GM23338 (cell line): ENCODE measurements at regions not wholly inside any gene's neighbourhood (a gene's known extent, or its start where the extent isn't known, plus 50 kb on each side); places are given as distances from the start of the nearest gene placed in this dataset.

Experiments
- ATAC-seq: fragments of 200-7000 bp; cut with Tn5 transposase; 3 replicates; pipeline ENCODE4 v1.9.1; 2020
- DNase-seq: peaks from one replicate; pipeline ENCODE4 v3.0.0-alpha.2; 2015; ENCODE audit warnings: low spot score
- H2AFZ ChIP-seq: fragments of 200-600 bp; sonication (generic); 2 replicates; pipeline ENCODE4 v1.8.0; 2016; ENCODE audit warnings: antibody characterized with exemption, mild to moderate bottlenecking, moderate library complexity
- H3F3A ChIP-seq: fragments of 200-600 bp; sonication (generic); replicated peaks from 2 replicates; pipeline ENCODE4 v1.8.0; 2017; ENCODE audit warnings: antibody characterized with exemption, mixed run types, low read depth
- H3K27ac ChIP-seq: fragments of 200-600 bp; sonication (generic); 2 replicates; pipeline ENCODE4 v1.6.1; 2016; ENCODE audit warnings: low read depth
- H3K27me3 ChIP-seq: fragments of 200-600 bp; sonication (generic); 2 replicates; pipeline ENCODE4 v1.8.0; 2016; ENCODE audit warnings: mild to moderate bottlenecking, mixed run types, moderate library complexity; ENCODE audit not compliant: insufficient read depth
- H3K36me3 ChIP-seq: fragments of 200-600 bp; sonication (generic); 2 replicates; pipeline ENCODE4 v1.8.0; 2016; ENCODE audit warnings: mild to moderate bottlenecking; ENCODE audit not compliant: insufficient read depth
- H3K4me1 ChIP-seq: fragments of 200-600 bp; sonication (generic); 2 replicates; pipeline ENCODE4 v1.8.0; 2016; ENCODE audit warnings: mild to moderate bottlenecking, moderate library complexity; ENCODE audit not compliant: insufficient read depth
- H3K4me2 ChIP-seq: fragments of 200-600 bp; sonication (generic); 2 replicates; pipeline ENCODE4 v1.7.1; 2017; ENCODE audit warnings: mixed run types
- H3K4me3 ChIP-seq: fragments of 200-600 bp; sonication (generic); 2 replicates; pipeline ENCODE4 v1.6.1; 2016; ENCODE audit warnings: mixed run types
- H3K79me2 ChIP-seq: fragments of 200-600 bp; sonication (generic); replicated peaks from 2 replicates; pipeline ENCODE4 v1.8.0; 2017; ENCODE audit warnings: mild to moderate bottlenecking; ENCODE audit not compliant: insufficient read depth
- H3K9me2 ChIP-seq: fragments of 200-600 bp; sonication (generic); 2 replicates; pipeline ENCODE4 v1.8.0; 2017; ENCODE audit not compliant: insufficient read depth
- H4K20me1 ChIP-seq: fragments of 200-600 bp; sonication (generic); replicated peaks from 2 replicates; pipeline ENCODE4 v1.8.0; 2017; ENCODE audit warnings: mild to moderate bottlenecking; ENCODE audit not compliant: insufficient read depth
- H3K27ac Mint-ChIP-seq: 2 replicates; pipeline ENCODE4 v1.8.0; 2020; ENCODE audit warnings: inconsistent platforms, mild to moderate bottlenecking, moderate library complexity, mixed read lengths
- H3K27me3 Mint-ChIP-seq: 3 replicates; pipeline ENCODE4 v1.8.0; 2022; ENCODE audit warnings: low read depth, mild to moderate bottlenecking, moderate library complexity, mixed read lengths, inconsistent platforms; ENCODE audit not compliant: insufficient read depth, poor library complexity
- H3K36me3 Mint-ChIP-seq: 3 replicates; pipeline ENCODE4 v1.8.0; 2021; ENCODE audit warnings: low read depth, mild to moderate bottlenecking, inconsistent platforms, moderate library complexity, mixed read lengths
- H3K4me1 Mint-ChIP-seq: 3 replicates; pipeline ENCODE4 v1.8.0; 2020; ENCODE audit warnings: mild to moderate bottlenecking, inconsistent platforms, mixed read lengths
- H3K4me3 Mint-ChIP-seq: 3 replicates; pipeline ENCODE4 v1.8.0; 2021; ENCODE audit warnings: moderate library complexity, mild to moderate bottlenecking, inconsistent platforms, mixed read lengths
- H3K9me3 Mint-ChIP-seq: 3 replicates; pipeline ENCODE4 v1.8.0; 2020; ENCODE audit warnings: moderate library complexity, mild to moderate bottlenecking, inconsistent platforms, mixed read lengths
- ETS1 ChIP-seq: IDR thresholded peaks from 2 replicates; pipeline ENCODE4 v1.6.1; 2016; ENCODE audit warnings: antibody characterized with exemption
- EZH2phosphoT487 ChIP-seq: fragments of 200-600 bp; sonication (generic); IDR thresholded peaks from one replicate; pipeline ENCODE4 v1.8.1; 2018; ENCODE audit warnings: antibody characterized with exemption; ENCODE audit not compliant: unreplicated experiment
- JUNB ChIP-seq: IDR thresholded peaks from one replicate; pipeline ENCODE4 v1.6.1; 2016; ENCODE audit warnings: antibody characterized with exemption; ENCODE audit not compliant: unreplicated experiment
- NANOG ChIP-seq: IDR thresholded peaks from 2 replicates; pipeline ENCODE4 v1.6.1; 2016; ENCODE audit warnings: antibody characterized with exemption, borderline replicate concordance
- POLR2AphosphoS5 ChIP-seq: IDR thresholded peaks from 2 replicates; pipeline ENCODE4 v1.6.1; 2016; ENCODE audit warnings: antibody characterized with exemption, low read depth
- STAT1 ChIP-seq: IDR thresholded peaks from one replicate; pipeline ENCODE4 v1.6.1; 2016; ENCODE audit warnings: antibody characterized with exemption; ENCODE audit not compliant: unreplicated experiment
- ZNF331 ChIP-seq: fragments of 250-450 bp; sonication (Bioruptor Pico); IDR thresholded peaks from 2 replicates; pipeline ENCODE4 v1.5.0; 2020; ENCODE audit warnings: low read depth, mild to moderate bottlenecking, moderate library complexity
- TF ChIP-seq, protein P1 (sequence below): fragments of 250-450 bp; sonication (Bioruptor Pico); IDR thresholded peaks from 2 replicates; pipeline ENCODE4 v1.5.0; 2020; ENCODE audit warnings: mild to moderate bottlenecking, moderate library complexity

DNA sequence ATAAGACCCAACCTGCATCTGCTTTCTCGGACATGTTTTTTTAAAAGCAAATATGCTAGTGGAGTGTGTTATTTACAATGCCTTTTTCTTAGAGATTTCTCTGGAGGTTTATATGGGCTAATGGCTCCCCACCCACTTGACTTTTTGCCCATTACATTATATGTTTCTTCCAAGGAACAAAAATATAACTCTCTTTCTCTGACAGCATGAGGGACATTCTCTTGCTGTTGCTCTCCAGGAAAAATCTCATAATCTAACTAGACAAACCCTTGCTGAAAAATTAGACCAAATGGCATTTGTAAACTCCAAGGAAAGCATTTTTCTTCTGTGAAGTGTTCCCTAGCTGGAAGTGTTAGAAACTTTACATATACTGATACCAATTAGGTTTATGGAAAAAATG is 213.7 kb downstream of the PRL start:
- ATAC-seq (no peak), DNase-seq (no peak)
- Histone ChIP-seq H3K27ac (no peak overlapping the region), H3K36me3 (no peaks in the 10 kb centered on the region), H3K27me3 (no peaks in the 10 kb centered on the region), H3K4me2 (no peak overlapping the region), H3K4me1 (peaks cover 10% of the 10 kb centered on the region), H3K79me2 (no peaks in the 10 kb centered on the region), H4K20me1 (no peaks in the 10 kb centered on the region), H3F3A (no peaks in the 10 kb centered on the region), H3K9me2 (no peaks in the 10 kb centered on the region), H3K4me3 (no peak overlapping the region), H2AFZ (no peak overlapping the region)
- TF ChIP-seq ETS1 (no peak), ZNF331 (CRISPR knock-in tag) (no peak), POLR2AphosphoS5 (no peak), NANOG (no peak)
- Mint-ChIP-seq H3K27ac (no peak overlapping the region), H3K4me3 (no peak overlapping the region), H3K4me1 (peaks cover 9% of the 10 kb centered on the region), H3K27me3 (peaks cover 3% of the 10 kb centered on the region), H3K9me3 (peaks cover 11% of the 10 kb centered on the region; the same call in 2 of the 3 replicates), H3K36me3 (peaks cover 27% of the 10 kb centered on the region; the same call in 2 of the 3 replicates)

- Histone ChIP-seq H3K27ac (0 out of 2 replicates have a peak overlapping the region, but pooled peaks have one; percentile 30), H3K79me2 (no peaks in the 10 kb centered on the region), H2AFZ (no peak overlapping the region), H3K36me3 (no peaks in the 10 kb centered on the region), H3F3A (no peaks in the 10 kb centered on the region), H3K4me1 (no peaks in the 10 kb centered on the region), H3K9me2 (no peaks in the 10 kb centered on the region), H4K20me1 (no peaks in the 10 kb centered on the region), H3K4me2 (no peak overlapping the region), H3K4me3 (no peak overlapping the region), H3K27me3 (no peaks in the 10 kb centered on the region)
- Mint-ChIP-seq H3K27me3 (no peaks in the 10 kb centered on the region), H3K4me1 (no peaks in the 10 kb centered on the region), H3K4me3 (no peak overlapping the region), H3K9me3 (peaks cover 11% of the 10 kb centered on the region; the same call in 2 of the 3 replicates), H3K36me3 (peaks cover 27% of the 10 kb centered on the region; the same call in 2 of the 3 replicates), H3K27ac (0 out of 2 replicates have a peak overlapping the region, but pooled peaks have one; percentile 30)
- TF ChIP-seq, protein P1, sequence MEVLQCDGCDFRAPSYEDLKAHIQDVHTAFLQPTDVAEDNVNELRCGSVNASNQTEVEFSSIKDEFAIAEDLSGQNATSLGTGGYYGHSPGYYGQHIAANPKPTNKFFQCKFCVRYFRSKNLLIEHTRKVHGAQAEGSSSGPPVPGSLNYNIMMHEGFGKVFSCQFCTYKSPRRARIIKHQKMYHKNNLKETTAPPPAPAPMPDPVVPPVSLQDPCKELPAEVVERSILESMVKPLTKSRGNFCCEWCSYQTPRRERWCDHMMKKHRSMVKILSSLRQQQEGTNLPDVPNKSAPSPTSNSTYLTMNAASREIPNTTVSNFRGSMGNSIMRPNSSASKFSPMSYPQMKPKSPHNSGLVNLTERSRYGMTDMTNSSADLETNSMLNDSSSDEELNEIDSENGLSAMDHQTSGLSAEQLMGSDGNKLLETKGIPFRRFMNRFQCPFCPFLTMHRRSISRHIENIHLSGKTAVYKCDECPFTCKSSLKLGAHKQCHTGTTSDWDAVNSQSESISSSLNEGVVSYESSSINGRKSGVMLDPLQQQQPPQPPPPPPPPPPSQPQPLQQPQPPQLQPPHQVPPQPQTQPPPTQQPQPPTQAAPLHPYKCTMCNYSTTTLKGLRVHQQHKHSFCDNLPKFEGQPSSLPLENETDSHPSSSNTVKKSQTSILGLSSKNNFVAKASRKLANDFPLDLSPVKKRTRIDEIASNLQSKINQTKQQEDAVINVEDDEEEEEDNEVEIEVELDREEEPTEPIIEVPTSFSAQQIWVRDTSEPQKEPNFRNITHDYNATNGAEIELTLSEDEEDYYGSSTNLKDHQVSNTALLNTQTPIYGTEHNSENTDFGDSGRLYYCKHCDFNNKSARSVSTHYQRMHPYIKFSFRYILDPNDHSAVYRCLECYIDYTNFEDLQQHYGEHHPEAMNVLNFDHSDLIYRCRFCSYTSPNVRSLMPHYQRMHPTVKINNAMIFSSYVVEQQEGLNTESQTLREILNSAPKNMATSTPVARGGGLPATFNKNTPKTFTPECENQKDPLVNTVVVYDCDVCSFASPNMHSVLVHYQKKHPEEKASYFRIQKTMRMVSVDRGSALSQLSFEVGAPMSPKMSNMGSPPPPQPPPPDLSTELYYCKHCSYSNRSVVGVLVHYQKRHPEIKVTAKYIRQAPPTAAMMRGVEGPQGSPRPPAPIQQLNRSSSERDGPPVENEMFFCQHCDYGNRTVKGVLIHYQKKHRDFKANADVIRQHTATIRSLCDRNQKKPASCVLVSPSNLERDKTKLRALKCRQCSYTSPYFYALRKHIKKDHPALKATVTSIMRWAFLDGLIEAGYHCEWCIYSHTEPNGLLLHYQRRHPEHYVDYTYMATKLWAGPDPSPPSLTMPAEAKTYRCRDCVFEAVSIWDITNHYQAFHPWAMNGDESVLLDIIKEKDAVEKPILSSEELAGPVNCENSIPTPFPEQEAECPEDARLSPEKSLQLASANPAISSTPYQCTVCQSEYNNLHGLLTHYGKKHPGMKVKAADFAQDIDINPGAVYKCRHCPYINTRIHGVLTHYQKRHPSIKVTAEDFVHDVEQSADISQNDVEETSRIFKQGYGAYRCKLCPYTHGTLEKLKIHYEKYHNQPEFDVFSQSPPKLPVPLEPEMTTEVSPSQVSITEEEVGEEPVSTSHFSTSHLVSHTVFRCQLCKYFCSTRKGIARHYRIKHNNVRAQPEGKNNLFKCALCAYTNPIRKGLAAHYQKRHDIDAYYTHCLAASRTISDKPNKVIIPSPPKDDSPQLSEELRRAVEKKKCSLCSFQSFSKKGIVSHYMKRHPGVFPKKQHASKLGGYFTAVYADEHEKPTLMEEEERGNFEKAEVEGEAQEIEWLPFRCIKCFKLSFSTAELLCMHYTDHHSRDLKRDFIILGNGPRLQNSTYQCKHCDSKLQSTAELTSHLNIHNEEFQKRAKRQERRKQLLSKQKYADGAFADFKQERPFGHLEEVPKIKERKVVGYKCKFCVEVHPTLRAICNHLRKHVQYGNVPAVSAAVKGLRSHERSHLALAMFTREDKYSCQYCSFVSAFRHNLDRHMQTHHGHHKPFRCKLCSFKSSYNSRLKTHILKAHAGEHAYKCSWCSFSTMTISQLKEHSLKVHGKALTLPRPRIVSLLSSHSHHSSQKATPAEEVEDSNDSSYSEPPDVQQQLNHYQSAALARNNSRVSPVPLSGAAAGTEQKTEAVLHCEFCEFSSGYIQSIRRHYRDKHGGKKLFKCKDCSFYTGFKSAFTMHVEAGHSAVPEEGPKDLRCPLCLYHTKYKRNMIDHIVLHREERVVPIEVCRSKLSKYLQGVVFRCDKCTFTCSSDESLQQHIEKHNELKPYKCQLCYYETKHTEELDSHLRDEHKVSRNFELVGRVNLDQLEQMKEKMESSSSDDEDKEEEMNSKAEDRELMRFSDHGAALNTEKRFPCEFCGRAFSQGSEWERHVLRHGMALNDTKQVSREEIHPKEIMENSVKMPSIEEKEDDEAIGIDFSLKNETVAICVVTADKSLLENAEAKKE (CRISPR knock-in tag) = no peak
- TF ChIP-seq EZH2phosphoT487 (no peak), JUNB (no peak), ETS1 (no peak), STAT1 (no peak), ZNF331 (CRISPR knock-in tag) (no peak)
- ATAC-seq = no peak
- DNase-seq = no peak
Observed at GRCh38 chr6:22087960-22088706, 208.7 kb downstream of the PRL start.
